C4-2B (cell line): ENCODE measurements at regions not wholly inside any gene's neighbourhood (a gene's known extent, or its start where the extent isn't known, plus 50 kb on each side); places are given as distances from the start of the nearest gene placed in this dataset.

Source experiments
- CTCF ChIP-seq: fragments of 450-650 bp; conservative IDR thresholded peaks from 2 replicates; pipeline ENCODE4 v1.5.1; 2017; ENCODE audit warnings: mild to moderate bottlenecking
- ZFX ChIP-seq: fragments of 450-650 bp; IDR thresholded peaks from 2 replicates; pipeline ENCODE4 v1.6.1; 2017

- TF ChIP-seq CTCF (no peak), ZFX (no peak)
Observed at GRCh38 chr21:35770101-35770945, 290.0 kb downstream of the SETD4 start.
